ENCODE measurements at regions not wholly inside any gene's neighbourhood (a gene's known extent, or its start where the extent isn't known, plus 50 kb on each side); places are given as distances from the start of the nearest gene placed in this dataset.

DNA sequence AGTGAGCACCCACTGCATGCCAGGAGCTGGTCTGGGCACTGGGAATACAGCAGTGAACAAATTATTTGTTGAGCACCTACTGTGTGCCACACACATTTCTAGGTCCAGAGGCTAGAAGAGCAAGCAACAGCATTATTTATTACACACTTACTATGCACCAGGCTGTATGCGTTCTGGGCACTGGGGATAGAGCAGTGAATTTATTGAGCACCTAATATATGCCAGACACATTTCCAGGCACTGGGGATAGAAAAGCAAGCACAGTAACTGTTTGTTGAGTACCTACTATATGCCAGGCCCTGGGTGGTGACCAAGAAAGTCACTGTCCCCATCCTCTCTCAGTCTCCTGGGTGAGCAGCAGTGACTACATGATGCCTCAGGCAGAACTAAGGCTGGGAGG, 107.5 kb upstream of the NCOR2 start:
- TF ChIP-seq TAF1 (IDR thresholded peaks at IDR 0.05; ENCODE audit: borderline replicate concordance, insufficient read depth, low read length) = no peak
- TF ChIP-seq SIN3A (IDR thresholded peaks at IDR 0.05; ENCODE audit: borderline replicate concordance, insufficient read depth, low read length) = no peak
- TF ChIP-seq POLR2AphosphoS5 (IDR thresholded peaks at IDR 0.05; ENCODE audit: low read depth, low read length) = no peak
- TF ChIP-seq FOXP2 (optimal IDR thresholded peaks at IDR 0.05; ENCODE audit: borderline replicate concordance, extremely low read depth, extremely low read length, insufficient read depth) = no peak
- TF ChIP-seq, protein P1, sequence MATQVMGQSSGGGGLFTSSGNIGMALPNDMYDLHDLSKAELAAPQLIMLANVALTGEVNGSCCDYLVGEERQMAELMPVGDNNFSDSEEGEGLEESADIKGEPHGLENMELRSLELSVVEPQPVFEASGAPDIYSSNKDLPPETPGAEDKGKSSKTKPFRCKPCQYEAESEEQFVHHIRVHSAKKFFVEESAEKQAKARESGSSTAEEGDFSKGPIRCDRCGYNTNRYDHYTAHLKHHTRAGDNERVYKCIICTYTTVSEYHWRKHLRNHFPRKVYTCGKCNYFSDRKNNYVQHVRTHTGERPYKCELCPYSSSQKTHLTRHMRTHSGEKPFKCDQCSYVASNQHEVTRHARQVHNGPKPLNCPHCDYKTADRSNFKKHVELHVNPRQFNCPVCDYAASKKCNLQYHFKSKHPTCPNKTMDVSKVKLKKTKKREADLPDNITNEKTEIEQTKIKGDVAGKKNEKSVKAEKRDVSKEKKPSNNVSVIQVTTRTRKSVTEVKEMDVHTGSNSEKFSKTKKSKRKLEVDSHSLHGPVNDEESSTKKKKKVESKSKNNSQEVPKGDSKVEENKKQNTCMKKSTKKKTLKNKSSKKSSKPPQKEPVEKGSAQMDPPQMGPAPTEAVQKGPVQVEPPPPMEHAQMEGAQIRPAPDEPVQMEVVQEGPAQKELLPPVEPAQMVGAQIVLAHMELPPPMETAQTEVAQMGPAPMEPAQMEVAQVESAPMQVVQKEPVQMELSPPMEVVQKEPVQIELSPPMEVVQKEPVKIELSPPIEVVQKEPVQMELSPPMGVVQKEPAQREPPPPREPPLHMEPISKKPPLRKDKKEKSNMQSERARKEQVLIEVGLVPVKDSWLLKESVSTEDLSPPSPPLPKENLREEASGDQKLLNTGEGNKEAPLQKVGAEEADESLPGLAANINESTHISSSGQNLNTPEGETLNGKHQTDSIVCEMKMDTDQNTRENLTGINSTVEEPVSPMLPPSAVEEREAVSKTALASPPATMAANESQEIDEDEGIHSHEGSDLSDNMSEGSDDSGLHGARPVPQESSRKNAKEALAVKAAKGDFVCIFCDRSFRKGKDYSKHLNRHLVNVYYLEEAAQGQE (IDR thresholded peaks at IDR 0.05; ENCODE audit: insufficient read depth in 1 of 2, low read depth in 2 of 2, low read length in 2 of 2) = no peak

DNA sequence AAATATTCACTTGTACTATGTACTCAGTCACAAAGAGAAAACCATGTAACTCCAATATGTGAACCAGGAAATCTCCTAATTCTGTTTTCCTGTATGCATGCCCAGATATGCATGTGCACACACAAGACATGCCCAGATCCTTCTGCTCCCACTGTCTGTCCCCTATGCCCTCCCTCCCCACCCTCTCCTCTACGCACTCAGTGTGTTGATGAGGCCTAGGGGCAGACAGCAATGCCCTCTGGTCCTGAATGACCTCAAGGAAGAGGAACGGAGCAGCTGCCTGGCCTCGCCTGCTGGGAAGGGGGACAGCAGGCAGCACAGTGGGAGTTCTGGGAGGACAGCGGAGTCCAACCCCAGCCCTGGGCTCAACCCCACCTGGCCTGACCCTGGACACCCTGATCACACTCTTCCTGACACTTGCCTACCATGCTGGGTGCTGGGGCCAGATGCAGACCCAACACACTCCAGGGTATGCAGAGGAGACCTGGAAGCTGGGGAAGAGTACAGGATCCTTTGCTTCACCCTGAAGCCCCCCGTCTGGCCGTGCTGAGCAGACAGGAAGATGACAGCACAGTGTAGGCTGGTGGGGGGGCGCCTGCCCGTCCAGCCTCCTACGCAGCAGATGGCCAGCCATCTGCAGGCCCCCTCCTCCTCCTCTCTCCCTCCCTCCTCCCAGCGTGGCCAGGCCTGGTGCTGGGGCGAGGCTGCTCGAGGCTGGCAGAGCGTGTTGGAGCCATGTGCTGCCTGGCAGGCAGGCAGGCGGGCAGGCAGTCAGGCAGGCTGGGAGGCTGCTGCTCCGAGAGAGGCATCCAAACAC, 106.6 kb upstream of the NCOR2 start:
- no peak for TF ChIP-seq SIN3A (IDR thresholded peaks at IDR 0.05; ENCODE audit: borderline replicate concordance, insufficient read depth, low read length)
- no peak for TF ChIP-seq POLR2AphosphoS5 (IDR thresholded peaks at IDR 0.05; ENCODE audit: low read depth, low read length)
- TF ChIP-seq, protein P1 (IDR thresholded peaks at IDR 0.05; ENCODE audit: insufficient read depth in 1 of 2, low read depth in 2 of 2, low read length in 2 of 2) = no peak
- TF ChIP-seq TAF1 (IDR thresholded peaks at IDR 0.05; ENCODE audit: borderline replicate concordance, insufficient read depth, low read length) = no peak
- no peak for TF ChIP-seq FOXP2 (optimal IDR thresholded peaks at IDR 0.05; ENCODE audit: borderline replicate concordance, extremely low read depth, extremely low read length, insufficient read depth)

DNA sequence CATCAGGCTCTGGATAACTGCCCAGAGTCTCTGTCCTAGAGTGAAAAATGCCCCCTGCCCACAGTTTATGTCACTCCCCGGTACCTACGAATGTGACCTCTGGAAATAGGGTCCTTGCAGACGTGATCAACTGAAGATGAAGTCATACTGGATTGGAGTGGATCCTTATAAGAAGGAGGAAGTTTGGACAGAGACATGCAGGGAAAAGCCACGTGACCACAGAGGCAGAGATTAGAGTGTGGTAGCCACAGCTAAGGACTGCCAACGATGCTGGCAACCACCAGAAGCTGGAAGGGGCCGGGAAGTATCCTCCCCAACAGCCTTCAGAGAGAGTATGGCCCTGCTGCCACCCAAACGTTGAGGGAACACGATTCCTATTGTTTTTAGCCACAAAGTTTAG, 101.2 kb upstream of the NCOR2 start:
- TF ChIP-seq TAF1 (IDR thresholded peaks at IDR 0.05; ENCODE audit: borderline replicate concordance, insufficient read depth, low read length) = no peak
- TF ChIP-seq, protein P1 (IDR thresholded peaks at IDR 0.05; ENCODE audit: insufficient read depth in 1 of 2, low read depth in 2 of 2, low read length in 2 of 2) = 0 out of 4 replicates have a peak, but pooled peaks of 1 of the 2 experiments have one; percentile 40

DNA sequence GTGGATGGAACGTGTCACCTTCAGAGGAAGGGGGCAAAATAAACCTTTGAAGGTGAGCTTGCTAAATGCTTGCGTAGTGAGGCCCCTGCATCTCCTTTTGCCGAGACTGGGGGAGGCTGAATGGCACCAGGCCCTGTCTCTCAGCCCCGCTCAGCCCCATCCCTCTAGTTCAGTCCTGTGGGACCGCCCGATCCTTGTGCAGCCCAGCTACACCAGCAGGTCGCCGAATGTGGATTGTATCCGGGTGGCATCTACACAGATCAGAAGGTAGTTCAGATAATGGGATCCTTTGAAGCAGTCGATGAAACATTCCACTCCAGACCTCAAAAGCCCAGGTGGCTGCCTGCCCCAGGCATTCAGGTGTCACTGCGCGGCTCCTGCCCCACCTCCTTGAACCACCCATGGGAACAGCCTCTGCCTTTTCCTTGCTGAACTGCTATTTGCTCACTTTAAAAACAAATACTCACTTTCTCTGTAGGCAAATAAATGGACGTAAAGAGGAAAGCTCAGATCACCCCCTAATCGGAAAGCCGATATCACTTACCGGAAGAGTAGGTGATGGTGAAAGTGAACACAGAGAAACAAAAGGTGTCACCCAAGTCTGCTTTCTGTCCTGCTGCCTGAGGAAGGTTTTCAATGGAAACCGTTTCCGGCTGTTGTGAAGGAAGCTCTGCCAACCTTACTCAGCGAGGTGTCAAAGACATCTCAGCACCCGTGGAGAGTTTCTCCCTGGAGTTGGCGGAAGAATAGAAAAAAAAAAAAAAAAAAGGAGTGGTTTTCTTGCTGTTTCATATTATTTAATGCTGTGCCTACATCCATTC, 100.3 kb upstream of the NCOR2 start:
- TF ChIP-seq TAF1 (IDR thresholded peaks at IDR 0.05; ENCODE audit: borderline replicate concordance, insufficient read depth, low read length) = no peak
- TF ChIP-seq SIN3A (IDR thresholded peaks at IDR 0.05; ENCODE audit: borderline replicate concordance, insufficient read depth, low read length) = no peak
- no peak for TF ChIP-seq FOXP2 (optimal IDR thresholded peaks at IDR 0.05; ENCODE audit: borderline replicate concordance, extremely low read depth, extremely low read length, insufficient read depth)
- TF ChIP-seq, protein P1 (IDR thresholded peaks at IDR 0.05; ENCODE audit: insufficient read depth in 1 of 2, low read depth in 2 of 2, low read length in 2 of 2) = no peak
- TF ChIP-seq POLR2AphosphoS5 (IDR thresholded peaks at IDR 0.05; ENCODE audit: low read depth, low read length) = no peak
